Right lobe of liver (tissue), 4 donors: ENCODE measurements at regions not wholly inside any gene's neighbourhood (a gene's known extent, or its start where the extent isn't known, plus 50 kb on each side); places are given as distances from the start of the nearest gene placed in this dataset.

Experiments used
- POLR2A ChIP-seq: fragments of 450-650 bp; IDR thresholded peaks from one replicate; pipeline ENCODE4 v1.6.1; 2017; ENCODE audit warnings: antibody characterized with exemption, mild to moderate bottlenecking
- TF ChIP-seq, protein P1 (sequence below), 4 donors: fragments of 200-600 bp in 3 of 4; fragments of 450-650 bp in 1 of 4; IDR thresholded peaks; one replicate each; pipeline versions ENCODE4 v1.5.1 to v1.8.0; 2016 to 2022; ENCODE audit warnings: antibody characterized with exemption in 4 of 4, mild to moderate bottlenecking in 2 of 4
- donor health status: DM: no; HTN: no; CAD: no.
- donor health status: DM: no; HTN: no; CAD: no.
- donor health status: DM: no; HTN: yes; CAD: no.

DNA sequence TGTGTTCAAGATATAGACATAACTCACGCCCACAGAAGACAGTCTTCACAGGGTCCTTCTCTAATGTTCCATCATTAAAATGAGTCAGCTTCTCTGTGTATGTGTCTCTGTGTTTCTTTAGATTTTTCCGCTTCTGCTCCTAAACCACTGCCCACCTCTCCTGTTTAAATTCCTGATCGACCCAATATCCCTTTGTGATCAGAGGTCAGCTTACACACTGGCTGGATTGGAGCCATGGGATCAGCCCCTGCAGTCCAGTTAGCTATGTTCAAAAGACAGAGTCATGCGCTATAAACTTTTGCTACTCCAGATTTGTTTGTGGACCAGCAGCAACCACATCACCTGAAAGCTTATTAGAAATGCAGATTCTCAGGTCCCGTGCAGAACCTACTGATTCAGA, 229.2 kb downstream of the C1D start:
- TF ChIP-seq, protein P1, sequence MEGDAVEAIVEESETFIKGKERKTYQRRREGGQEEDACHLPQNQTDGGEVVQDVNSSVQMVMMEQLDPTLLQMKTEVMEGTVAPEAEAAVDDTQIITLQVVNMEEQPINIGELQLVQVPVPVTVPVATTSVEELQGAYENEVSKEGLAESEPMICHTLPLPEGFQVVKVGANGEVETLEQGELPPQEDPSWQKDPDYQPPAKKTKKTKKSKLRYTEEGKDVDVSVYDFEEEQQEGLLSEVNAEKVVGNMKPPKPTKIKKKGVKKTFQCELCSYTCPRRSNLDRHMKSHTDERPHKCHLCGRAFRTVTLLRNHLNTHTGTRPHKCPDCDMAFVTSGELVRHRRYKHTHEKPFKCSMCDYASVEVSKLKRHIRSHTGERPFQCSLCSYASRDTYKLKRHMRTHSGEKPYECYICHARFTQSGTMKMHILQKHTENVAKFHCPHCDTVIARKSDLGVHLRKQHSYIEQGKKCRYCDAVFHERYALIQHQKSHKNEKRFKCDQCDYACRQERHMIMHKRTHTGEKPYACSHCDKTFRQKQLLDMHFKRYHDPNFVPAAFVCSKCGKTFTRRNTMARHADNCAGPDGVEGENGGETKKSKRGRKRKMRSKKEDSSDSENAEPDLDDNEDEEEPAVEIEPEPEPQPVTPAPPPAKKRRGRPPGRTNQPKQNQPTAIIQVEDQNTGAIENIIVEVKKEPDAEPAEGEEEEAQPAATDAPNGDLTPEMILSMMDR (IDR thresholded peaks at IDR 0.05), result no peak
- no peak for TF ChIP-seq POLR2A
